Peyer's patch (tissue), 4 donors: ENCODE measurements at regions not wholly inside any gene's neighbourhood (a gene's known extent, or its start where the extent isn't known, plus 50 kb on each side); places are given as distances from the start of the nearest gene placed in this dataset.

ENCODE experiments used
- POLR2A ChIP-seq, 2 donors: fragments of 450-650 bp; IDR thresholded peaks; one replicate each; pipeline ENCODE4 v1.5.1; 2017; ENCODE audit warnings: antibody characterized with exemption in 2 of 2, mild to moderate bottlenecking in 2 of 2, moderate library complexity in 2 of 2
- TF ChIP-seq, protein P1 (sequence below), 6 experiments: fragments of 450-650 bp in 4 of 6; fragments of 200-600 bp in 2 of 6; sonication (generic) in 1 of 6; IDR thresholded peaks; one replicate each; pipeline ENCODE4 v1.5.1; 2017 to 2019; ENCODE audit warnings: antibody characterized with exemption in 6 of 6, mild to moderate bottlenecking in 3 of 6, moderate library complexity in 1 of 6

DNA sequence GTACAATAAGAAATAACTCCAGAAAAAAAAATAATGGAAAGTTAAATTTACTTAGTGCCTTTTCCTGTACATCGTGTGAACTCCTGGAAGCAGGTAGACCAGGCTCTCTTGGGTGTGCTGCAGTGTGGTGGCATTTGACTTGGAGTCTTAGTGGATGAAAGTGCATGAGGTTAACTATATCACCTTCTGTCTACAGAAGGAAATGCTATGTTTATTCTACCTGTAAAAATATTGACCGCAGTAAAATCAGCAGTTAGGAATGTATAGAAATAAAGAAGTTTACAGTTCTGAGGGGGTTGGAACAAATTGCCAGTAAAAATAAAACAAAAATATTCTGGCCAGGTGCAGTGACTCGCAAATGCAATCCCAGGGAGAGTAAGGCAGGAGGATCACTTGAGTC lies 722.1 kb downstream of the LIG4 start:
- TF ChIP-seq, protein P1, sequence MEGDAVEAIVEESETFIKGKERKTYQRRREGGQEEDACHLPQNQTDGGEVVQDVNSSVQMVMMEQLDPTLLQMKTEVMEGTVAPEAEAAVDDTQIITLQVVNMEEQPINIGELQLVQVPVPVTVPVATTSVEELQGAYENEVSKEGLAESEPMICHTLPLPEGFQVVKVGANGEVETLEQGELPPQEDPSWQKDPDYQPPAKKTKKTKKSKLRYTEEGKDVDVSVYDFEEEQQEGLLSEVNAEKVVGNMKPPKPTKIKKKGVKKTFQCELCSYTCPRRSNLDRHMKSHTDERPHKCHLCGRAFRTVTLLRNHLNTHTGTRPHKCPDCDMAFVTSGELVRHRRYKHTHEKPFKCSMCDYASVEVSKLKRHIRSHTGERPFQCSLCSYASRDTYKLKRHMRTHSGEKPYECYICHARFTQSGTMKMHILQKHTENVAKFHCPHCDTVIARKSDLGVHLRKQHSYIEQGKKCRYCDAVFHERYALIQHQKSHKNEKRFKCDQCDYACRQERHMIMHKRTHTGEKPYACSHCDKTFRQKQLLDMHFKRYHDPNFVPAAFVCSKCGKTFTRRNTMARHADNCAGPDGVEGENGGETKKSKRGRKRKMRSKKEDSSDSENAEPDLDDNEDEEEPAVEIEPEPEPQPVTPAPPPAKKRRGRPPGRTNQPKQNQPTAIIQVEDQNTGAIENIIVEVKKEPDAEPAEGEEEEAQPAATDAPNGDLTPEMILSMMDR (IDR thresholded peaks at IDR 0.05), result no peak
- no peak for TF ChIP-seq POLR2A (IDR thresholded peaks at IDR 0.05)
